ENCODE measurements at regions not wholly inside any gene's neighbourhood (a gene's known extent, or its start where the extent isn't known, plus 50 kb on each side); places are given as distances from the start of the nearest gene placed in this dataset.

DNA sequence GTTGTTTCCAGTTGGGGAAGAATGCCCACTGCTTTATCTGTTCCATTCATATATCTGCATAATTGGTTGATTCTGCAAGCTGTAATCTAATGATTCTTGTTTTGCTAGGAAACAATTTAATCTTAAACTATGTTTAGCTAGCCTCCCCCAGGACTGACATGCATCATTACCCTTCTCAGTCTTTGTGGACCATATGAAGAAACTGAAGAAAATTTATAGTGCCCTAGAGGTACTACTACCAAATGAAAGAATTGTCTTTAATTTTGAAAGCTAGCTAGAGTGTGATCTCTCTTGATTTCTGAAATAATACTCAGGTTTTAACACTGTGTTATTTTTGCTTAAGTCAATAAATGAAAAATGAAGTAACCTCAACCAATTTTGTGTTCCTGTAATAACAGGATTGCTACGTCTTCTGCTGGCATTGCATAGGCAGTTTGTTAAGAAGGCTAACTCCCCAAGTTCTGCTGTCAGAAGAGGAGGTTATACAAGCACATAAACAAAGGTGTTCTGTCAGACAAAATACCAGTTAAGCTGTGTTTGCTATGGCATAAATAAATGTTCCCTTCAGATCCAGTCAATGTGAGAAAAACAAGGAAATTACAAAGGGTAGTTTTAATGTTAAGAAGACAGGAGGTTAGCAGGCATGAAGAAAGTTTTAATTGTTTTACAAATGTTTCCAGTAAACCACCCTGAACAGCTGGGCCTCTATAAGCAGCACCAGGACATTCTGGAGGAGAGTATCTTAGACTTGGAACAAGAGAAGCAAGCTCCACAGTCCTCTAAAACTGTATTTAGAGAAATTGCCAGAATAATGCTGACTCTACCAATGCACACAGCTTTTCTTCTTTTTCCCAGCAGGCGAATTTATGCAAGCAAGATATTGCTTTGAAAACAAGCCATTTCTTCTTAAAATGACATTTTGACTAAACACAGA is 90.3 kb upstream of the CTTNBP2 start:
- H3K4me3 Mint-ChIP-seq: no peak overlapping the region

DNA sequence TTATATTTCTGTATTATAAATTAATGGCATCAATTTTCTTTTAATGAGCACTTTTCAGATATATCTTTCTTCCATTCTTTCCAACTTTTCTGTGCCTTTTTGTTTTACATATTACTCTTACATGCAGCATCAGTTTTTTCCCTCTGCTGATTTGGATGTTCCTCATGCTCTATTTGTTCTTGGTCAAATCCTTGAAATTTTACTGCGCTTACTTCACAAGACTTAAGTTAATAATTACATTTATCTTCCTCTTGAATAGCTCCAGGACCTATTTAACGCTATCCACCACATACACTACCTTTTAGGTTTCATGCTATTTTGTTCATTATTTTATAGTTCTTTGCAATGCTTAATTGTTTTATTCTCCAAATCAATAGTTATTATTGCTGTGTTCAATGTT is 97.6 kb upstream of the CTTNBP2 start:
- no peak overlapping the region for H3K4me2 ChIP-seq (replicated peaks; ENCODE audit: low read depth, low read length, poor library complexity, severe bottlenecking)
- H3K4me3 ChIP-seq (ENCODE audit: control extremely low read depth in 1 of 5, extremely low read depth in 1 of 5, insufficient read depth in 1 of 5, low read depth in 2 of 5, low read length in 4 of 5): no peak overlapping the region
- intact Hi-C loops (cut with micrococcal nuclease): no loop called here
- WGBS (ENCODE audit: insufficient coverage): no CpG with 5 or more reads among the region's 2 CpGs
- Mint-ChIP-seq H3K4me3 (no peak overlapping the region), H3K4me1 (no peaks in the 10 kb centered on the region), H3K27me3 (no peaks in the 10 kb centered on the region), H3K27ac (no peak overlapping the region), H3K9me3 (ENCODE audit: insufficient read depth) (peaks cover 4% of the 10 kb centered on the region)
- no peak overlapping the region for H3K27ac ChIP-seq (ENCODE audit: low read length in 2 of 2)
- TF ChIP-seq EZH2 (IDR thresholded peaks at IDR 0.05; ENCODE audit: borderline replicate concordance, insufficient read depth, low read depth, low read length, poor library complexity, severe bottlenecking): no peak
- TF ChIP-seq, protein P1, sequence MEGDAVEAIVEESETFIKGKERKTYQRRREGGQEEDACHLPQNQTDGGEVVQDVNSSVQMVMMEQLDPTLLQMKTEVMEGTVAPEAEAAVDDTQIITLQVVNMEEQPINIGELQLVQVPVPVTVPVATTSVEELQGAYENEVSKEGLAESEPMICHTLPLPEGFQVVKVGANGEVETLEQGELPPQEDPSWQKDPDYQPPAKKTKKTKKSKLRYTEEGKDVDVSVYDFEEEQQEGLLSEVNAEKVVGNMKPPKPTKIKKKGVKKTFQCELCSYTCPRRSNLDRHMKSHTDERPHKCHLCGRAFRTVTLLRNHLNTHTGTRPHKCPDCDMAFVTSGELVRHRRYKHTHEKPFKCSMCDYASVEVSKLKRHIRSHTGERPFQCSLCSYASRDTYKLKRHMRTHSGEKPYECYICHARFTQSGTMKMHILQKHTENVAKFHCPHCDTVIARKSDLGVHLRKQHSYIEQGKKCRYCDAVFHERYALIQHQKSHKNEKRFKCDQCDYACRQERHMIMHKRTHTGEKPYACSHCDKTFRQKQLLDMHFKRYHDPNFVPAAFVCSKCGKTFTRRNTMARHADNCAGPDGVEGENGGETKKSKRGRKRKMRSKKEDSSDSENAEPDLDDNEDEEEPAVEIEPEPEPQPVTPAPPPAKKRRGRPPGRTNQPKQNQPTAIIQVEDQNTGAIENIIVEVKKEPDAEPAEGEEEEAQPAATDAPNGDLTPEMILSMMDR (IDR thresholded peaks at IDR 0.05): no peak
- H3K27me3 ChIP-seq (replicated peaks in 1 of 4; ENCODE audit: control extremely low read depth in 1 of 4, control insufficient read depth in 3 of 4, insufficient read depth in 4 of 4, low read length in 3 of 4): no peaks in the 10 kb centered on the region
- no peak overlapping the region for H3K9ac ChIP-seq (ENCODE audit: low read length)
- DNase-seq (no peak), ATAC-seq (ENCODE audit: low read depth) (no peak)
- POLR2A ChIA-PET: no interaction called here
- no peaks in the 10 kb centered on the region for H3K4me1 ChIP-seq (ENCODE audit: control insufficient read depth in 2 of 2, insufficient read depth in 2 of 2, low read length in 2 of 2)
- CTCF ChIA-PET: no interaction called here
- no peaks in the 10 kb centered on the region for H3K79me2 ChIP-seq (ENCODE audit: control insufficient read depth, insufficient read depth, low read length)
- H4K20me1 ChIP-seq (ENCODE audit: control insufficient read depth, insufficient read depth, low read length, poor library complexity, severe bottlenecking): no peaks in the 10 kb centered on the region
- H3K36me3 ChIP-seq (replicated peaks in 1 of 2; ENCODE audit: control extremely low read depth in 1 of 2, control insufficient read depth in 1 of 2, extremely low read depth in 1 of 2, insufficient read depth in 2 of 2, low read length in 1 of 2): no peaks in the 10 kb centered on the region
- H2AFZ ChIP-seq (ENCODE audit: insufficient read depth, low read depth, low read length, poor library complexity, severe bottlenecking): no peak overlapping the region
- H3K9me3 ChIP-seq (ENCODE audit: control extremely low read depth in 1 of 3, control insufficient read depth in 2 of 3, insufficient read depth in 1 of 3, low read length in 2 of 3): no peaks in the 10 kb centered on the region

More for the DNA sequence above, 90.3 kb upstream of the CTTNBP2 start:
- no CpG with 5 or more reads among the region's 2 CpGs for WGBS (ENCODE audit: insufficient coverage)
- DNase-seq (no peak), ATAC-seq (ENCODE audit: low read depth) (no peak)
- H3K9me3 ChIP-seq (ENCODE audit: control extremely low read depth in 1 of 3, control insufficient read depth in 2 of 3, insufficient read depth in 1 of 3, low read length in 2 of 3): no peaks in the 10 kb centered on the region
- TF ChIP-seq, protein P1 (IDR thresholded peaks at IDR 0.05): no peak
- no peak for TF ChIP-seq EZH2 (IDR thresholded peaks at IDR 0.05; ENCODE audit: borderline replicate concordance, insufficient read depth, low read depth, low read length, poor library complexity, severe bottlenecking)
- no peak overlapping the region for H3K27ac ChIP-seq (ENCODE audit: low read length in 2 of 2)
- H3K4me2 ChIP-seq (replicated peaks; ENCODE audit: low read depth, low read length, poor library complexity, severe bottlenecking): no peak overlapping the region
- ChIA-PET CTCF (no interaction called here), POLR2A (no interaction called here)
- Mint-ChIP-seq H3K9me3 (ENCODE audit: insufficient read depth) (peaks cover 2% of the 10 kb centered on the region), H3K27me3 (peaks cover 5% of the 10 kb centered on the region), H3K27ac (no peak overlapping the region), H3K4me1 (no peaks in the 10 kb centered on the region)
- no peaks in the 10 kb centered on the region for H3K79me2 ChIP-seq (ENCODE audit: control insufficient read depth, insufficient read depth, low read length)
- intact Hi-C loops (cut with micrococcal nuclease): no loop called here
- H2AFZ ChIP-seq (ENCODE audit: insufficient read depth, low read depth, low read length, poor library complexity, severe bottlenecking): no peak overlapping the region
- H4K20me1 ChIP-seq (ENCODE audit: control insufficient read depth, insufficient read depth, low read length, poor library complexity, severe bottlenecking): no peaks in the 10 kb centered on the region
- no peak overlapping the region for H3K9ac ChIP-seq (ENCODE audit: low read length)
- H3K4me3 ChIP-seq (ENCODE audit: control extremely low read depth in 1 of 5, extremely low read depth in 1 of 5, insufficient read depth in 1 of 5, low read depth in 2 of 5, low read length in 4 of 5): no peak overlapping the region
- no peaks in the 10 kb centered on the region for H3K4me1 ChIP-seq (ENCODE audit: control insufficient read depth in 2 of 2, insufficient read depth in 2 of 2, low read length in 2 of 2)
- H3K27me3 ChIP-seq (replicated peaks in 1 of 4; ENCODE audit: control extremely low read depth in 1 of 4, control insufficient read depth in 3 of 4, insufficient read depth in 4 of 4, low read length in 3 of 4): no peaks in the 10 kb centered on the region
- H3K36me3 ChIP-seq (replicated peaks in 1 of 2; ENCODE audit: control extremely low read depth in 1 of 2, control insufficient read depth in 1 of 2, extremely low read depth in 1 of 2, insufficient read depth in 2 of 2, low read length in 1 of 2): no peaks in the 10 kb centered on the region

Data from B cell (primary cell).